ENCODE measurements at regions not wholly inside any gene's neighbourhood (a gene's known extent, or its start where the extent isn't known, plus 50 kb on each side); places are given as distances from the start of the nearest gene placed in this dataset.

GRCh38 chr21:28496517-28496916 lies 496.2 kb downstream of the LTN1 start:
- Histone ChIP-seq H3K4me3 (replicated peaks; ENCODE audit: low read depth, low read length) (no peak overlapping the region), H3K27me3 (replicated peaks; ENCODE audit: control insufficient read depth, insufficient read depth, low read length) (no peaks in the 10 kb centered on the region), H3K36me3 (ENCODE audit: control insufficient read depth, insufficient read depth, low read length) (no peaks in the 10 kb centered on the region)
- no peak for DNase-seq (ENCODE audit: extremely low read depth, insufficient read length)
- TF ChIP-seq CTCF (IDR thresholded peaks at IDR 0.05; ENCODE audit: insufficient read depth, low read length, poor library complexity, severe bottlenecking): no peak

- DNase-seq (ENCODE audit: extremely low read depth, insufficient read length): no peak
- Histone ChIP-seq H3K27me3 (replicated peaks; ENCODE audit: control insufficient read depth, insufficient read depth, low read length) (no peaks in the 10 kb centered on the region), H3K4me3 (replicated peaks; ENCODE audit: low read depth, low read length) (no peak overlapping the region), H3K36me3 (ENCODE audit: control insufficient read depth, insufficient read depth, low read length) (no peaks in the 10 kb centered on the region)
- no peak for TF ChIP-seq CTCF (IDR thresholded peaks at IDR 0.05; ENCODE audit: insufficient read depth, low read length, poor library complexity, severe bottlenecking)
Observed at GRCh38 chr21:28492127-28492526, 500.6 kb downstream of the LTN1 start.

GRCh38 chr21:28489821-28490350 lies 502.8 kb downstream of the LTN1 start:
- Histone ChIP-seq H3K27me3 (replicated peaks; ENCODE audit: control insufficient read depth, insufficient read depth, low read length) (no peaks in the 10 kb centered on the region), H3K36me3 (ENCODE audit: control insufficient read depth, insufficient read depth, low read length) (no peaks in the 10 kb centered on the region), H3K4me3 (replicated peaks; ENCODE audit: low read depth, low read length) (no peak overlapping the region)
- no peak for TF ChIP-seq CTCF (IDR thresholded peaks at IDR 0.05; ENCODE audit: insufficient read depth, low read length, poor library complexity, severe bottlenecking)
- no peak for DNase-seq (ENCODE audit: extremely low read depth, insufficient read length)

GRCh38 chr21:28489162-28489561 lies 503.5 kb downstream of the LTN1 start:
- no peak for DNase-seq (ENCODE audit: extremely low read depth, insufficient read length)
- Histone ChIP-seq H3K36me3 (ENCODE audit: control insufficient read depth, insufficient read depth, low read length) (no peaks in the 10 kb centered on the region), H3K4me3 (replicated peaks; ENCODE audit: low read depth, low read length) (no peak overlapping the region), H3K27me3 (replicated peaks; ENCODE audit: control insufficient read depth, insufficient read depth, low read length) (no peaks in the 10 kb centered on the region)
- no peak for TF ChIP-seq CTCF (IDR thresholded peaks at IDR 0.05; ENCODE audit: insufficient read depth, low read length, poor library complexity, severe bottlenecking)

GRCh38 chr21:28487455-28488070 lies 505.1 kb downstream of the LTN1 start:
- H3K27me3 ChIP-seq (replicated peaks; ENCODE audit: control insufficient read depth, insufficient read depth, low read length): no peaks in the 10 kb centered on the region
- TF ChIP-seq CTCF (IDR thresholded peaks at IDR 0.05; ENCODE audit: insufficient read depth, low read length, poor library complexity, severe bottlenecking): no peak
- DNase-seq (ENCODE audit: extremely low read depth, insufficient read length): no peak
- H3K36me3 ChIP-seq (ENCODE audit: control insufficient read depth, insufficient read depth, low read length): no peaks in the 10 kb centered on the region
- H3K4me3 ChIP-seq (replicated peaks; ENCODE audit: low read depth, low read length): no peak overlapping the region
